ENCODE measurements at regions not wholly inside any gene's neighbourhood (a gene's known extent, or its start where the extent isn't known, plus 50 kb on each side); places are given as distances from the start of the nearest gene placed in this dataset.
"Not testable (repeated sequence)": the region's sequence is repeated elsewhere in the genome, so short reads cannot be mapped to it uniquely, and the experiment has no call there.

DNA sequence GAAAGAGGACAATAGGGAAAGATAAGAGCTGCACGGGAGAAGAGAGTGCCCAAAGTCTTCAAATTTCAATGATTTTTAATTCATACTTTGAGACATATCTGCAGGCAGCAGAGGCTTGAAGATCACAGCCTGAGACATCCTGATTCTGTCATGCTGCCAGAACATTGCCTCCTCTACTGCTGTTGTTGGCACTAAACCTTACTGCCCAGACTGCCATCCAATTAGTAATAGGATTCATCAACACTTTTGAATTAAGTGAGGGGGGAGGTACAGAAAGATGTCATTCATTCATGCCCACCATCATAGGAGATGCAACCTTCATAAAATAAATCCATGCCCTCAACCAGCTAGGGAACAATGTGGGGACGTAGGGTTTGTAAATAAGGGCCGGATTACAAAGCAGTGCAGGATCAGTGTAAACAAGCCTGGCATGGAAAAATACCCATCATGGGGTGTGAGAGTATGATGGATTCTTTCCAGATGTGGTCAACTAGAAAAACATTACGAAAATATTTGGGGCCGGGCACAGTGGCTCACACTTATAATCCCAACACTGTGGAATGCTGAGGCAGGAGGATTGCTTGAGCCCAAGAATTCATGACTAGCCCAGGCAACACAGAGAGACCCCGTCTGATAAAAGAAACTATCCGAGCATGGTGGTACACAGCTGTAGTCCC, 122.1 kb upstream of the DAPK1 start:
- DNase-seq (ENCODE audit: low spot score): no peak

DNA sequence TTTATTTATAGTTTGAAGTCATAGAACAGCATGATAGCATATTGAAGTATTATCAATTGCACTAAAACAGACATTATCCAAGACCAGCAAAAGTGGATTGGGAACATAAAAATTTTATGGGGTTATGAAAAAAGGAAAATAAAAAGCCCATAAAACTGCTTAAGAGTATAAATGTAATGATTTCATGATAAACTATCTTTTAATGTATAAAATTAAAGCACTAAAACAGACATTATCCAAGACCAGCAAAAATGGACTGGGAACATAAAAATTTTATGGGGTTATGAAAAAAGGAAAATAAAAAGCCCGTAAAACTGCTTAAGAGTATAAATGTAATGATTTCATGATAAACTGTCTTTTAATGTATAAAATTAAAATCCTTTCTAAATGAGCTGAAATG, 119.0 kb upstream of the DAPK1 start:
- DNase-seq (ENCODE audit: low spot score): no peak

DNA sequence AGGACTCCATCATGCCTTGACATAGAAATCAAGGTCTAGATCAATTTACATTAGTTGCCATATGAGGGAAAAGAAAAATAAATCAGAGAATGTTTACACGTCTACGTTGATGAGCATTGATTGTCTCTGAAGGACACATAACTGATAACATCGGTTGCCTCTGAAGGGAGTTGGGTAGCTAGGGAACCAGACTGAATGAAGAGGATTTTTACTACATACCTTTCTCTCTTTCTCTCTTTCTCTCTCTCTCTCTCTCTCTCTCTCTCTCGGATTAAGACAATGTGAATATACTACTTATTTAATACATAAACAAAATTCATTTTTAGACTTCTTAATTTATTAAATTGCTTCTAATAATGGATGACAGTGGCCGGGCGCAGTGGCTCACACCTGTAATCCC, 118.4 kb upstream of the DAPK1 start:
- no peak for DNase-seq (ENCODE audit: low spot score)

DNA sequence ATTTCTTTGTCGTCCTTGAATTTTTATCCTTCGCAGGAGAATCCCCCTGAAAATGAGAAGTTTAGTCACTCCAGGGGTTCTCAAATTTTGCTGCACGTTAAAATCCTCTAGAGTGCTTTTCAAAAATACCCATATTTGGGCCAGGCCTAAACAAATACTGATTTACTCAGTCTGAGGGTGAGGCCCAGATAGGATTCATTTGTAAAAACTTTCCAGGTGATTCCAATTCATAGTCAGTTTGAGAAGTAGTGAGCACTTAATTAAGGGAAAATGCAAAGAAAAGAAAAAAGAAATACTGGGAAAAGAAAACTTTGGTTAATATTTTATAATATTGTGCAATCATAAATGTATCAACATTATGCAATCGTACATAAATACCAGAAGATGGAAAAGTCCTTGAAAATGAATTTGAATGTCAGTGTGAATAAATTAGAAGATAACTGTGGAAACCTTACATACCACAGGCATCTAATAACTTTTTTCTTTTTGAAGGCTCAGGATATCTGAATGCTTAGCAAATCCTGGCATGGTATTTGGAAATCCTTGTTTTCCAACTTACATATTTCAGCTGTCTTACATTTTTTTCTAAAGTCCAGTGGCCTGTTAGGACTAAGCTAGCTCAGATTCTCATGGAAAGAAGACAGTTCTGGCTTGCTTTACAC, 116.5 kb upstream of the DAPK1 start:
- no peak for DNase-seq (ENCODE audit: low spot score)

DNA sequence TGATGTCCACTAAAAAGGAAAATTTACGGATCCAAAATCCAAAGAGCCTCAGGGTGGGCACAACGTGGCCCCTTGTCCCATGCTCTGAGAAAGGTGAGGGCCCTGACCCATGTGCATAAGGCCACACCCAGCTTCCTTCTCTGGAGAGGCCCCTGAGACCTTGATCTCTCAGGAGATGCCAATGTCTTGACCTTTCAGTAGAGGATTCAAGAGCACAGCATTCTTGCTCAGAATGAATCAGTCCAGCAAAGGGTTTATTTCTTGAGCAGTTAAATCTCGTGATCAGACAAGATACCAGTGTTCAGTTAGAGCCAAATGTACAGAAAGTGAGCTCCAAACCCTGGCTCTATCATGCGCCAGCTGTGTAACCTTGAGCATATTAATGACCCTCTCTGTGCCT, 115.9 kb upstream of the DAPK1 start:
- no peak for DNase-seq (ENCODE audit: low spot score)

DNA sequence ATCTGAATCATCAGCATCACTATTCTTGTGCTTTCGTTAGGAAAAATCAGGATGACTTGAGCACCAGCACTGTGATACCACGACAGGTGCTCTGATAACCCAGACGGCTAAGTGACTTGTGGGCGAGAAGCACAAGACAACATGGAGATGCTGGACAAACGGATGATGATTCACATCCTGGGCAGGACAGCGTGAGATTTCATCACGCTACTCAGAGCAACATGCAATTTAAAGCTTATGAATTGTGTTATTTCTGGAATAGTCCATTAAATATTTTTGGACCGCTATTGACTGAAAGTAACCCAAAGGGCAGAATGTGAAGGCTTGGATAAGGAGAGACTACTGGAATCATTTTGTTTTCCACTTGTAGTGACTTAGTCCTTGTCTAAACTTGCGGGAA, 114.8 kb upstream of the DAPK1 start:
- DNase-seq (ENCODE audit: low spot score): no peak

DNA sequence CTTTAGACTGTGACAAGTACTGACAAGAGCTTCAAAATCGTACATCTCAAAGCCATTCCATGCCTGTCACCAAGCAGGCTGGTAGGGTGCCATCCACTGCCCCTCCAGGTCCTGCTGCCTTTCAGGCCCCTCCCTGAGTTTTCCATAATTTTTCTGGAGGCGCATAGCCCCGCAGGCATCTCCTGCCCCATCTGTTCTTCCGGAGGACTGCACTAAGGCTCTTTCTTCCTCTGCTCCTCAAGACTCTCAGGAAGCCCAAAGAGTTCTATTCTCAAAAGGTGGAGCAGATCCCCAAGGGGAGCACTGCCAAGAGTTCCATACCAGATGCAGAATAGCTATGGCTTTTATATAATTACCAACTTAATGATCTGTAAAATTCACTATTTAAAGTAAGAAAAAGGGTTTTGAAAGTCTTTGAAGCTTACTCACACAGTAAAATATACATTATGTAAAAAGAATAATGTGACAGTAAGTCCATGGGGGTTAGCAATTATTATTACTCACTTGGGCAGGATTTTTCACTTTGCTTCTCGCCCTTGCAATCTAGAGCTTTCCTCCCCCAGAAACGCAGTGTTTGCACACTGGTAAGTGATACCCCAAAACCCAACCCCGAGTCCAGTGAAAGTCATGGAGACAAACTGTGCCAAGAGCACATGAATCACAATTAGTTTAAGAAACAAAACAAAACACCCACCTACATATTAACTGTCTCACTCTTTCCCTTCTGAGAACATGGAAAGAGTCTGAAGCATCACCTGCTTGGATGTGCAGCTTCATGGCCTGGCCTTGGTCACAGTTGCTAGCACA, 114.1 kb upstream of the DAPK1 start:
- no peak for DNase-seq (ENCODE audit: low spot score)

DNA sequence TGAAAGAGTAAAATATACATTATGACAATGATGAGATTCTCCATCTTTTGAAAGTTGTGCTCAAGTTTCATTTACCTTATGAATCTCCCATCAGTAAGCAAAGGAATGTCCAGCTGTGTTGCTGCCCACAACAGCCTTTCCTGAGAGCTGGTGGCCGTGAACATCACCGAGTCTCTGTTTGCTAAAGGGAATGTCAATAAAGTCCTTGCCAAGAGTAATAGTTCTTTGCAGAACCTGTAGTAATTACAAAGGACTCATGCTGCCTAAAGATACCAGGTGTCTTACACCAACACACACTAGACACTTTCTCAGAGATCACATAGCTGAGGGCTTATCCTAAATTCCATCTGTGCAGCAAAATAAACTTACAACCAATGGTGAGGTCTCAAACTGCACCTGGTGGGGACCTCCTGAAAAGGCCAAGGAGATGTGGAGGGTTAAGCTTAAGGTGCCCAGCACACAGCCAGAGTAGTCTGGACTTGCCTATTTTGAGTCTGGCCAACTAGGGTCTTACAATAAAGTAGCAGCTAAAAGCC, 111.1 kb upstream of the DAPK1 start:
- DNase-seq (ENCODE audit: low spot score): no peak

DNA sequence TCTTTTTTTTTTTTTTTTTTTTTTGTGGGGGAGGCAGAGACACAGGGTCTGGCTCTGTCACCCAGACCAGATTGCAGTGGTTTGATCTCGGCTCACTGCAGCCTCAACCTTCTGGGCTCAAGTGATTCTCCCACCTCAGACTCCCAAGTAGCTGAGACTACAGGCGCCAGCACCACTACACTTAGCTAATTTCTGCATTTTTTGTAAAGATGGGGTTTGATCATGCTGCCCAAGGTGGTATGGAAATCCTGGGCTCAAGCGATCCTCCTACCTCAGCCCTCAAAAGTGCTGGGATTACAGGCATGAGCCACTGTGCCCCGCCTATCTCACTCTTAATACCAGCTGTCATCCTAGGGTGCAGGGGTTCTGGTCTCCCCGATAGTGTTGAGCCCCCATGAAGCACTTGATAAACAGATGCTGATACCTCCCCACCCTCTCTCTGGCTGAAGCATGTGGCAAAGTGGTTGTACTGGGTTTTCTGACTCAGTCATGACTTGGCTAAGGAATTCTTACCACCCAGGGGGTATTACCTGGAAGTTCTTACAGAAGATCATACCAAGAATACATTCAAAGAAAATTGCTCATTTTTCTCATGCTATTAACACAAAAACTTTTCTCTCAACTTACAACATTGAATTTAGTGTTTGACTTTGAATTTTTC, 110.2 kb upstream of the DAPK1 start:
- DNase-seq (ENCODE audit: low spot score): no peak

DNA sequence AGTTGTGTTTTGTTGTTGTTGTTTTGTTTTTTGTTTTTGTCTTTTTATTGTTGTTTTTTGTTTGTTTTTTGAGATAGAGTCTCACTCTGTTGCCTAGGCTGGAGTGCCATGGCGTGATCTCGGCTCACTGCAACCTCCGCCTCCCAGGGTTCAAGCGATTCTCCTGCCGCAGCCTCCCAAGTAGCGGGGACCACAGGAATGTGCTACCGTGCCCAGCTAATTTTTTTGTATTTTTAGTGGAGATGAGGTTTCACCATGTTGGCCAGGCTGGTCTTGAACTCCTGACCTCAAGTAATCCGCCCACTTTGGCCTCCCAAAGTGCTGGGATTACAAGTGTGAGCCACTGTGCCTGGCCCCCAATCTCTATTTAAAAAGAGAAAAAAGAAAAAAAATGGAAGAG, 109.0 kb upstream of the DAPK1 start:
- DNase-seq (ENCODE audit: low spot score): not testable (repeated sequence)

DNA sequence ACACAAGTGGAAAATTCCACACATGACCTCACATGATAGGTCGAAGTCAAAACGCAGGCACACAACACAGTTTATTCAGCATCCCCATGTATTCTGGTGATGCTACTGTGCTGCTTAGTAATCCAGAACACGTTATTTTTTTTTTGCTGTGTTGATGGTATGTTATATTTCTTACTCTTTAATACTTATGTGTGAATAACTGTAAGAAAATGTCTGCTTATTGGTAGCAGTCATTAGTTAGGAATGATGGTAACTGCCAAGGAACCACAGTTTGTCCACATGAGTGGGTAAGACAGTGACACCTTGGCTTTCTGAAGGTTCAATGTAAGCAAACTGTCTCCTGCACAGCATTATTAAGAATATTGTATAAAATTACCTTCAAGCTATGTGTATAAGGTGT, 107.7 kb upstream of the DAPK1 start:
- DNase-seq (ENCODE audit: low spot score): no peak

DNA sequence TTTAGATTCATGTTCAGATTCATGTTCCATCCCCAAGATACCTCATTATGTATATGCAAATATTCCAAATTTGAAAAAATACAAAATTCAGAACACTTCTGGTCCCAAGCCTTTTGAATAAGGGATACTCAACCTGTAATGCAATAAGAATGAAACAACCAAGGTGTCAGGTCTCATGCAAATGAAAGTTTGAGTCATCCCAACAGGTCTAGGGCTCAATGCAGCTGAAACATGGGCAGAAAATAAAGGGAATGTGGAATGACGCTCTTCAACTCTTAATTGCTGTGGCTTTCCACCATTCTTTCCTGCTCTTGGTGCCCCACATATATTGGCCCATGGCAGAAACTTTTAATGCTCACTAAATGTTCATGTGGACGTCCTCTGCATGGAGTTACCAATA, 107.3 kb upstream of the DAPK1 start:
- no peak for DNase-seq (ENCODE audit: low spot score)

DNA sequence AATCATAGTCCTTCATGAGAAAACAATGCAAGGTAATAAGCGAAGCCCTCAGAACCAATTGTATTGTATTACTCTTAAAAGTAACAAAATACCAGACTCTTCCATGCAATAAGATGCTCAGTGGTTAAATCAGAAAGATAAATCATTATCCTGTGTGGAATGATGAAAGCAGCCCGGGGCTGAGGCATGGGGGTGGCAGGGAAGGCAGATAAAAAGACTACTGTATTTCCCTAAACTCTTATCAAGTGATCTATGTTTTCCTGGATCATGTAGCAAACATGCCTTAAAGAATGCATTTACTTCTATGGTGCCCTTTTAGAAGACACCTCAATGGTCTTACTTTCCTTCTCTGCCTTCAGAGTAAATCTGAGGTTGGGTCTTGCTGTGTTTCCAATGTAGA, 105.6 kb upstream of the DAPK1 start:
- no peak for DNase-seq (ENCODE audit: low spot score)

DNA sequence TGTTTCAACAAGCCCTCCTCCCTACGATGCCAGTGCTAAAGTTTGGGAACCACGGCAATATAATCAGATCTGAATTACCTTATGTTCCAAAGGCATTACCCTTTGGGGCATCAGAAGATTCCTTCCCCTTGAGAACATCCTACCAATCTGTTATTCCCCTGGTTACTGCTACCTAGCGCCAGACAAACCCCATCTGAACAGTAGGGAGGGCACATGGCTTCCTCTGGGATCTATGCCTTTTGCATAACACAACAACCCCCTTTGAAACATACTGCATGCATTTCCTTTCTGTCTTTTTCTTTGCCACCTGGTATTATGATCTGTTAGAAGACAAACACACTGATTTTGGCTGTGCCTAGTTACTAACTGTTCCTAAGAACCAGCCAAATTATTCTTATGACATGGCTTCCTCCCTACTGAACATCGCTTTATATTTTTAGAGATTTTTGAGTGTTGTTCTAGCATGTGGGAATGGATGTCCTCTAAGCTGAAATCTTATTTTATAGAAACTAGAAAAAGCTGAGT, 103.9 kb upstream of the DAPK1 start:
- DNase-seq (ENCODE audit: low spot score): no peak

DNA sequence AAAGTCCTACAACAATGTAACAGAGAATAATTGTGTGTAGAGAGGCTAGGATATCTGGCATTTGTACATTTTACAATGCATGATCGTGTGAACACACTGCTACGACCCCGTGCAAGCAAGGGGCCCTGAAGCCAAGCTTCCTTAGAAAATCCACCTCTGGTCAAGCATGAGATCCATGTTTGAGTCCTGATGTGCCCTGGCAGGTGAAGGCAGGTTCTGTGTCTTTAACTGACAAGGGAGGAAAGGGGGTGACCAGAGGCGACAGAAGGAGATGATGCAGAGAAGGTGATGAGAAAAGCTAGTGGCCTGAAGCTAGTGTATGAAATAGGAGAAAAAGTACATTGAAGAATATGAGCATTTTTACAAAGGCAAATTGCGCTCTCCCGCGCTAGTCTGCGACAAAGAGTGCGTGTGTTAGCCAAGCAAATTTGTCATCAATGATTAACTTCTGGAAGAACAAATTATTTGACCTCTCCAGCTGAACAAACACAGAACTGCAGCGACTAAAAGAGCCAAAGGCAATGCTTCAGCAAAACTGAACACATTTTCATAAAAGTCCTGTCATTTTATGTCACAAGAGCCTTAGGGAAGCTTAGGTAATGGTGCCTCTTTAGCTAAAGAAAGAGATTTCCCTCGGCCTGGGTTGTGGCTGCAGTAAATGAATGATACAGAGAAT, 101.7 kb upstream of the DAPK1 start:
- peak; percentile 39 for DNase-seq (ENCODE audit: low spot score)

DNA sequence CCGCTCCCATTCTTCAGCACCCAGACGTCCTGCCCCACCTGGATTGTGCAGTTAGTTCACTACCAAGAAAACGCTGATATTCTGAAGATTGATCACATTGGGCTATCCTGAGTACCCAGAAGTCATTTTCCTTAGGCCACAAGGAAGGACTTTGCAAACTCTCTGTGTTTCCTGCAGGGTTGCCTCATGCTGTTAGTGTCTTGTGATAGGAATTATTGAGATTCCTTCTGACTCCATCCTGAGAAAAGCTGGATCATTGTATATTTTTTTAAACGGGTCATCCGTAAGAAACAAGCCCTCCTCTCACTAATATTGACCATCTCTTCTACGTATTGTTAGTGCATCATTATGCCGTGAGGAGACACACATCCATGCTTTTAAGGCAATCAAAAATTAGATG, 96.0 kb upstream of the DAPK1 start:
- no peak for DNase-seq (ENCODE audit: low spot score)

DNA sequence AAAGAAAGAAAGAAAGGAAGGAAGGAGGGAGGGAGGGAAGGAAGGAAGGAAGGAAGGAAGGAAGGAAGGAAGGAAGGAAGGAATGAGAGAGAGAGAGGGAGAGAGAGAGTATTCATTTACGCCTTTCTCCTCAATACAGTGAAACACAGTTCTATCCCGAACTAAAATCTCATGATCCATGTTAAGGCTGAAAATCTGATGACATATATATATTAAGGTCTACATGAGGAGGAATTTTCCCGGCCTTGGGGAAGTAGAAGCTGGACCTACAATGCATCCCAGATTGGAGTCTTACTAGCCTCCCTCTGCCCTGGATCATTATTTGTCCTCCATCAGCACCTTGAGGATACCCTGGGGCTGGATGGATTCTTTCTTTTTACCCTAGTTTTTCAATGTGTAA, 95.1 kb upstream of the DAPK1 start:
- no peak for DNase-seq (ENCODE audit: low spot score)

DNA sequence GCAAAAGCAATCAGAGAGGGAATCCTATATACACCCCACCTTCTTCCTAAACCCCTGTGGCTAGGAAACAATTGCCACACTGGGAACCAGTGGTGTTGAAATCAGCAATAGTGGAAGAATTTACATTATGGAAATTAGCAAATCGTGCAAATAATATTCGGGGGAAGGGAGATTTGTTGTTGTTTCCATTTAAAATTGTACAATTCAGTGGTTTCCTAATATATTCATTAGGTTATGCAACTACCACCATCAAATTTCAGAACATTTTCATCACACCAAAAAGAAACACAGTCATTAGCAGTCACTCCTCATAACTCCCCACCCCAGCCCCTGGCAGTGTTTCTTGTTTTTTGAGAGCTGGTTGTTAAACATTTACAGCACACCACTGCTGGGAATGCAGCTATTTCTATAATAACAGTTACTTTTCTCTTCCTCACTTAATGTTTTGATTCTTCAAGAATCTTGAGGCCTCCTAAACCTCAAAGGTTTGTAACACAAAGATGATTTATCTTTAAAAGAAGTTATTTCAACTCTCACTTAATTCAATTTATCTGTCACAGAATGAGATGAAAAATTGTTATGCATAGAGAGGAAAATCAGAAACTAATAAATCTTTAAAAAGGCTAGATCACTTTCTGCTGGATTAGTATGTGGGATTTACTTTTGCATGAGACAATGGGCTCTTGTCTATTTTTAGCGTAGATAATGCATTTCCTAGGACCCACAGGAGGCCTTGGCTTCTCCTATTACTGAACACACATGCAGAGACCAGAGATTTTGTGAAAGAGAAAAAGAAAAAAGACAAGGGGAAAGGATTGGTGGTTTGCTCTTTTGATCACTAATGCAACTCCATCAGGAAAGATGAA, 91.8 kb upstream of the DAPK1 start:
- peak; percentile 26 for DNase-seq (ENCODE audit: low spot score)

DNA sequence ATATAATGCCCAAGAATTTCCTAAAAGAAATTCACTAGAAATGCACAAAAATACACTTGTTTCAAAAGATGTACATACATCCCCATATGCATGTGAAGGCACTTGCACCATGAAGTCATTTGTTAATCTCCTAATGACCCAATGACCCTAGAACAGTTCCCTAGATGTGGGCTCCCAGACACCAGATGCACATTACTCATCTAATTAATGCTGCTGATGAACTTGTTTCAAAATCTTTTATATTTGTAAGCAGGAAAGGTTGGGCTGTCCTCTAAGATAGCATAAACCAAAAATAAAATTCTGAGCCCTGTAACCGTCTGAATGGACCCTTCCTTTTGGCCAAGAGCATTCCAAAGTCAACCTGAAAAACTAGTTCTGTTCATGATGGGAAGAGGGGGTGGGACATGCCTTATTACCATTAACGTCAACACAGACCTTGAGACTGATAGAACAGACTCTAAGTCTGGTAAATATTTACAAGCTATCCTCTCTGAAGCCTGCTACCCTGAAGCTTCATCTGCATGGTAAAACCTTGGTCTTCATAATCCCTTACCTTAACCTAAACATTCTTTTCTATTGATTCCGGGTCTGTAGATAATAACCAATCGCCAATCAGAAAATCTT, 91.0 kb upstream of the DAPK1 start:
- peak; percentile 58 for DNase-seq (ENCODE audit: low spot score)

Measured in LoVo (cell line).